ENCODE measurements at regions not wholly inside any gene's neighbourhood (a gene's known extent, or its start where the extent isn't known, plus 50 kb on each side); places are given as distances from the start of the nearest gene placed in this dataset.

GRCh38 chr2:198710562-198710961 is 747.2 kb downstream of the SATB2 start:
- no peaks in the 10 kb centered on the region for H3K4me1 Mint-ChIP-seq
- H3K9me3 Mint-ChIP-seq (ENCODE audit: low read depth), result no peaks in the 10 kb centered on the region
- ChIA-PET CTCF (no interaction called here), POLR2A (no interaction called here)
- H3K4me3 Mint-ChIP-seq, result no peak overlapping the region
- intact Hi-C loops (cut with DNase I, micrococcal nuclease), result no loop called here
- peaks cover 2% of the 10 kb centered on the region for H3K27me3 Mint-ChIP-seq
- H3K27ac Mint-ChIP-seq, result no peak overlapping the region
- ATAC-seq, result no peak
- H3K36me3 Mint-ChIP-seq (ENCODE audit: low read depth), result no peaks in the 10 kb centered on the region
- no peak for DNase-seq

- ChIA-PET POLR2A (no interaction called here), CTCF (no interaction called here)
- peaks cover 5% of the 10 kb centered on the region for H3K27me3 Mint-ChIP-seq
- intact Hi-C loops (cut with DNase I, micrococcal nuclease), result no loop called here
- H3K9me3 Mint-ChIP-seq (ENCODE audit: low read depth), result no peaks in the 10 kb centered on the region
- ATAC-seq (no peak), DNase-seq (no peak)
- no peak overlapping the region for H3K27ac Mint-ChIP-seq
- H3K4me3 Mint-ChIP-seq, result no peak overlapping the region
- H3K4me1 Mint-ChIP-seq, result no peaks in the 10 kb centered on the region
- H3K36me3 Mint-ChIP-seq (ENCODE audit: low read depth), result no peaks in the 10 kb centered on the region
Measured at GRCh38 chr2:198706476-198707082, 751.2 kb downstream of the SATB2 start.

GRCh38 chr2:198703281-198703680 is 754.5 kb downstream of the SATB2 start:
- intact Hi-C loops (cut with DNase I, micrococcal nuclease), result no loop called here
- no peak overlapping the region for H3K27ac Mint-ChIP-seq
- DNase-seq (no peak), ATAC-seq (no peak)
- no peak overlapping the region for H3K4me3 Mint-ChIP-seq
- no peaks in the 10 kb centered on the region for H3K4me1 Mint-ChIP-seq
- POLR2A ChIA-PET, result no interaction called here
- H3K36me3 Mint-ChIP-seq (ENCODE audit: low read depth), result no peaks in the 10 kb centered on the region
- H3K9me3 Mint-ChIP-seq (ENCODE audit: low read depth), result no peaks in the 10 kb centered on the region
- peaks cover 4% of the 10 kb centered on the region for H3K27me3 Mint-ChIP-seq
- CTCF ChIA-PET, result no interaction called here

DNA sequence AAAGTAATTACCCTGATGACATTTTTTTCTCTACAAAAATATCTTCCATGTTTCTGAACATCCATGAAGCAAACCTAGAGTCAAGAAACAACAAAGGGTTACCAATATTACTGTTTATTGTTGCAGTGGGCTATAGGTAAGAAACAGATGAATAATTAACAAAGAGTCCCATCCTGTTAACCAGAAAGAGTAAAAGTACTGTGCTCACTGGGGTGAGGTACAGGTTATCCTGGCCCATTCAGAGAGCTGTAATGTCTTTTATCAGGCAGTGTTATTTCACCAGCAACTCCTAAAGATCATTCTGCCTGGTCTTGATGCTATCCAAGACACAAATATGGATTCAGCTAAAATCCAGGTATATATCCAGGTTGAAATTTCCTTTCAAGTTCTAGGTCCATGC is 754.9 kb downstream of the SATB2 start:
- H3K4me3 Mint-ChIP-seq, result no peak overlapping the region
- H3K9me3 Mint-ChIP-seq (ENCODE audit: low read depth), result no peaks in the 10 kb centered on the region
- ChIA-PET CTCF (no interaction called here), POLR2A (no interaction called here)
- H3K27ac Mint-ChIP-seq, result no peak overlapping the region
- ATAC-seq (no peak), DNase-seq (no peak)
- H3K4me1 Mint-ChIP-seq, result no peaks in the 10 kb centered on the region
- H3K27me3 Mint-ChIP-seq, result peaks cover 5% of the 10 kb centered on the region
- no peaks in the 10 kb centered on the region for H3K36me3 Mint-ChIP-seq (ENCODE audit: low read depth)
- intact Hi-C loops (cut with DNase I, micrococcal nuclease), result no loop called here

DNA sequence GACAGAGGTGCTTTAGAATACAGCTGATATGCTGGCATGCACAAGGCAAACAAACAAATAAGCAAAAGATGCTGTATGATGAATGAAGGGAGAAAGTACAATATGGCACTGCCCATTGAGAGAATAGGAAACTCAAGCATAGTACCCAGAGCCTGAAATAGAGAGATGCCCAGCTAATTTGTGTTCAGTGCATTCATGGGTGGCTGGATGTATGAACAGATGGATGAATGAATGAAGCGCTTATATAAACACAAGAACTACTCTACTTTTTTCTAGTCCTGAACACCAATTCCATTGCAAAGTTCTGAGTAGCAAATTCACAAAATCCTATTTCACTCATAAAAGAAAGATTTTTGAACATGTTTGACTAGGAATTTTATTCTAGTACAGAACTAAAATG is 756.3 kb downstream of the SATB2 start:
- DNase-seq (no peak), ATAC-seq (no peak)
- Mint-ChIP-seq H3K9me3 (ENCODE audit: low read depth) (no peaks in the 10 kb centered on the region), H3K27ac (no peak overlapping the region), H3K4me1 (no peaks in the 10 kb centered on the region), H3K4me3 (no peak overlapping the region), H3K27me3 (peaks cover 5% of the 10 kb centered on the region), H3K36me3 (ENCODE audit: low read depth) (no peaks in the 10 kb centered on the region)
- CTCF ChIA-PET, result no interaction called here
- intact Hi-C loops (cut with DNase I, micrococcal nuclease), result no loop called here
- POLR2A ChIA-PET, result no interaction called here

DNA sequence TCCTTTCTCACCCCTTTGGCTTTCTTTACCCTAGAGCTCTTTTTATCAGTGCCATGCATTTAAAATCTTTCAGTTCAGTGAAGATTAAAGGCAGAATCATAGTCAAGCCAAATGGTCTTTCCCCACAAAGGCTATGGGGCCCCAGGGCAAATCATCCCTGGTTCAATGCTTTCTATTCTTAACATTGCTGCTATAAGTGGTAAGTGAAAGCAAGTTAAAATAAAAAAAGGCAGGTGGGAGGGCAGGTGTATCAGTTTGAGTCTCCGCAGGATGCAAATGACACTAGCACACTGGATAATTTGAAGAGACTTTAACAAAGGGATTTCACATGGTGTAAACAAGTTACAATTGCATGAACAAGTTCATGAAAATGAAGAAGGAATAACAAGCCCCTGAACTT is 757.4 kb downstream of the SATB2 start:
- Mint-ChIP-seq H3K9me3 (ENCODE audit: low read depth) (no peaks in the 10 kb centered on the region), H3K27ac (no peak overlapping the region), H3K36me3 (ENCODE audit: low read depth) (no peaks in the 10 kb centered on the region), H3K27me3 (peaks cover 5% of the 10 kb centered on the region), H3K4me1 (no peaks in the 10 kb centered on the region), H3K4me3 (no peak overlapping the region)
- intact Hi-C loops (cut with DNase I, micrococcal nuclease), result no loop called here
- DNase-seq, result no peak
- ChIA-PET POLR2A (no interaction called here), CTCF (no interaction called here)
- ATAC-seq, result no peak

DNA sequence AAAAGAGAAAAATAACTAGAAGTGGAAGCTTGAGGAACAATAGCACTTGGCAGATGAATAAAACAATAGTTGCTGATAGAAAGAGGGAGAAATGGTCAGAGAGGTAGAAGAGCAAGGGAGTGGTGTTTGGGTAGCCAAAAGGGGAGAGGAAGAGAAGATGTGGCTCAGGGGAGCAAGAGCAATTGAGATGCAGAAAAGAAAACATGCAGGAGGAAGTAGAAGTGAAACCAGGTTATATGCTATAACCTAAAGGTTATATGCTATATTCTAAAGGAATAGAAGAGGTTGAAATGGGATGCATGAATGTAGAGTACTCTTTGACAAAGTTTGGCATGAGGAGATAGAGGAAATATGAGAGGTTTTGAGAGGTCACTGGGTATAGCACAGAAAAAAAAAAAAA is 759.5 kb downstream of the SATB2 start:
- DNase-seq, result no peak
- intact Hi-C loops (cut with DNase I, micrococcal nuclease), result no loop called here
- H3K9me3 Mint-ChIP-seq (ENCODE audit: low read depth), result no peaks in the 10 kb centered on the region
- peaks cover 2% of the 10 kb centered on the region for H3K27me3 Mint-ChIP-seq
- no peak overlapping the region for H3K4me3 Mint-ChIP-seq
- ChIA-PET CTCF (no interaction called here), POLR2A (no interaction called here)
- no peak for ATAC-seq
- no peaks in the 10 kb centered on the region for H3K4me1 Mint-ChIP-seq
- H3K36me3 Mint-ChIP-seq (ENCODE audit: low read depth), result no peaks in the 10 kb centered on the region
- H3K27ac Mint-ChIP-seq, result no peak overlapping the region

GRCh38 chr2:198697794-198698193 is 759.9 kb downstream of the SATB2 start:
- ChIA-PET CTCF (no interaction called here), POLR2A (no interaction called here)
- intact Hi-C loops (cut with DNase I, micrococcal nuclease), result no loop called here
- Mint-ChIP-seq H3K36me3 (ENCODE audit: low read depth) (no peaks in the 10 kb centered on the region), H3K9me3 (ENCODE audit: low read depth) (no peaks in the 10 kb centered on the region), H3K27me3 (peaks cover 2% of the 10 kb centered on the region), H3K4me1 (no peaks in the 10 kb centered on the region), H3K27ac (no peak overlapping the region), H3K4me3 (no peak overlapping the region)
- ATAC-seq (no peak), DNase-seq (no peak)

- CTCF ChIA-PET, result no interaction called here
- no peak for ATAC-seq
- intact Hi-C loops (cut with DNase I, micrococcal nuclease), result no loop called here
- no peaks in the 10 kb centered on the region for H3K36me3 Mint-ChIP-seq (ENCODE audit: low read depth)
- peaks cover 2% of the 10 kb centered on the region for H3K27me3 Mint-ChIP-seq
- no peaks in the 10 kb centered on the region for H3K9me3 Mint-ChIP-seq (ENCODE audit: low read depth)
- H3K4me1 Mint-ChIP-seq, result no peaks in the 10 kb centered on the region
- no peak overlapping the region for H3K27ac Mint-ChIP-seq
- no peak overlapping the region for H3K4me3 Mint-ChIP-seq
- DNase-seq, result no peak
- POLR2A ChIA-PET, result no interaction called here
Measured at GRCh38 chr2:198697218-198697617, 760.5 kb downstream of the SATB2 start.

GRCh38 chr2:198695879-198696278 is 761.9 kb downstream of the SATB2 start:
- DNase-seq (no peak), ATAC-seq (no peak)
- H3K27ac Mint-ChIP-seq, result no peak overlapping the region
- H3K27me3 Mint-ChIP-seq, result peaks cover 2% of the 10 kb centered on the region
- no peaks in the 10 kb centered on the region for H3K36me3 Mint-ChIP-seq (ENCODE audit: low read depth)
- CTCF ChIA-PET, result no interaction called here
- H3K9me3 Mint-ChIP-seq (ENCODE audit: low read depth), result no peaks in the 10 kb centered on the region
- intact Hi-C loops (cut with DNase I, micrococcal nuclease), result no loop called here
- H3K4me1 Mint-ChIP-seq, result no peaks in the 10 kb centered on the region
- H3K4me3 Mint-ChIP-seq, result no peak overlapping the region
- POLR2A ChIA-PET, result no interaction called here

GRCh38 chr2:198692907-198693510 is 764.7 kb downstream of the SATB2 start:
- DNase-seq (no peak), ATAC-seq (no peak)
- H3K27me3 Mint-ChIP-seq, result no peaks in the 10 kb centered on the region
- H3K4me1 Mint-ChIP-seq, result no peaks in the 10 kb centered on the region
- ChIA-PET CTCF (no interaction called here), POLR2A (no interaction called here)
- H3K27ac Mint-ChIP-seq, result no peak overlapping the region
- no peak overlapping the region for H3K4me3 Mint-ChIP-seq
- no peaks in the 10 kb centered on the region for H3K36me3 Mint-ChIP-seq (ENCODE audit: low read depth)
- peaks cover 1% of the 10 kb centered on the region for H3K9me3 Mint-ChIP-seq (ENCODE audit: low read depth)
- intact Hi-C loops (cut with DNase I, micrococcal nuclease), result no loop called here

GRCh38 chr2:198691236-198691635 is 766.5 kb downstream of the SATB2 start:
- Mint-ChIP-seq H3K9me3 (ENCODE audit: low read depth) (peaks cover 1% of the 10 kb centered on the region), H3K4me1 (no peaks in the 10 kb centered on the region), H3K36me3 (ENCODE audit: low read depth) (no peaks in the 10 kb centered on the region), H3K27ac (no peak overlapping the region), H3K4me3 (no peak overlapping the region), H3K27me3 (no peaks in the 10 kb centered on the region)
- no peak for ATAC-seq
- CTCF ChIA-PET, result no interaction called here
- DNase-seq, result no peak
- intact Hi-C loops (cut with DNase I, micrococcal nuclease), result no loop called here
- POLR2A ChIA-PET, result no interaction called here

GRCh38 chr2:198664321-198664720 is 793.4 kb downstream of the SATB2 start:
- ChIA-PET POLR2A (no interaction called here), CTCF (no interaction called here)
- no peak for ATAC-seq
- Mint-ChIP-seq H3K36me3 (ENCODE audit: low read depth) (no peaks in the 10 kb centered on the region), H3K4me3 (no peak overlapping the region), H3K27ac (no peak overlapping the region), H3K4me1 (no peaks in the 10 kb centered on the region), H3K9me3 (ENCODE audit: low read depth) (no peaks in the 10 kb centered on the region), H3K27me3 (peaks cover 4% of the 10 kb centered on the region)
- intact Hi-C loops (cut with DNase I, micrococcal nuclease), result no loop called here
- DNase-seq, result no peak

Measured in activated CD4-positive, alpha-beta T cell treated with anti-CD3 and anti-CD28 coated beads for 36 hours (primary cell).